H1 (cell line): ENCODE measurements at regions not wholly inside any gene's neighbourhood (a gene's known extent, or its start where the extent isn't known, plus 50 kb on each side); places are given as distances from the start of the nearest gene placed in this dataset.

ENCODE experiments used
- CTCF ChIA-PET: fragments of 300-600 bp; sonication (Branson Sonifier 250); formaldehyde crosslinking; loops from one replicate; lab custom pipeline; 2021; ENCODE audit not compliant: partially characterized antibody; lab: Charles Lee
- POLR2A ChIA-PET: fragments of 300-600 bp; sonication (Branson Sonifier 250); formaldehyde crosslinking; loops from one replicate; lab custom pipeline; 2021; ENCODE audit warnings: inconsistent platforms; ENCODE audit not compliant: partially characterized antibody; lab: Charles Lee
- DNase-seq, 2 experiments: peaks; one replicate each; pipeline versions ENCODE4 v3.0.0 to v3.0.0-alpha.2; 2010 to 2022; ENCODE audit warnings: low spot score in 2 of 2, low read depth in 1 of 2, mixed read lengths in 1 of 2
- FAIRE-seq: peaks from 2 replicates; lab custom pipeline; 2011; peaks lifted over from hg19 to GRCh38; lab: Jason Lieb, UNC
- H2AFZ ChIP-seq: 2 replicates; pipeline ENCODE4 v1.8.1; 2012; ENCODE audit warnings: low read length, inconsistent platforms
- H2AK5ac ChIP-seq: 2 replicates; pipeline ENCODE4 v1.6.1; 2013; ENCODE audit warnings: low read depth, low read length
- H2BK120ac ChIP-seq: replicated peaks from 2 replicates; pipeline ENCODE3; 2013; ENCODE audit warnings: low read depth, low read length, inconsistent platforms
- H2BK12ac ChIP-seq: 2 replicates; pipeline ENCODE4 v1.6.1; 2013; ENCODE audit warnings: low read depth, low read length
- H2BK15ac ChIP-seq: 2 replicates; pipeline ENCODE4 v1.6.1; 2013; ENCODE audit warnings: low read length
- H2BK20ac ChIP-seq: 2 replicates; pipeline ENCODE4 v1.6.1; 2013; ENCODE audit warnings: low read length
- H2BK5ac ChIP-seq: 2 replicates; pipeline ENCODE4 v1.6.1; 2013; ENCODE audit warnings: low read depth, low read length
- H3K14ac ChIP-seq: 2 replicates; pipeline ENCODE4 v1.6.1; 2013; ENCODE audit warnings: inconsistent platforms; ENCODE audit not compliant: insufficient read length
- H3K18ac ChIP-seq: 2 replicates; pipeline ENCODE4 v1.6.1; 2013; ENCODE audit warnings: low read length; ENCODE audit errors: extremely low read depth
- H3K23ac ChIP-seq: 2 replicates; pipeline ENCODE4 v1.6.1; 2013; ENCODE audit warnings: inconsistent platforms; ENCODE audit not compliant: insufficient read length
- H3K23me2 ChIP-seq: 2 replicates; pipeline ENCODE4 v1.6.1; 2013; ENCODE audit warnings: low read depth, low read length
- H3K27ac ChIP-seq: 2 replicates; pipeline ENCODE4 v1.6.1; 2011; ENCODE audit warnings: low read depth, low read length, inconsistent platforms
- H3K27me3 ChIP-seq, 4 experiments: replicated peaks in 1 of 4; 1 replicate in 1 of 4; 2 replicates in 3 of 4; pipeline versions ENCODE4 v1.6.1 to v1.8.1; 2011 to 2013; ENCODE audit warnings: low read length in 3 of 4, mild to moderate bottlenecking in 3 of 4, inconsistent platforms in 2 of 4, mixed read lengths in 2 of 4, moderate library complexity in 1 of 4; ENCODE audit not compliant: control insufficient read depth in 3 of 4, insufficient read depth in 3 of 4; ENCODE audit errors: extremely low read depth in 1 of 4
- H3K36me3 ChIP-seq, 4 experiments: 2 replicates each; pipeline versions ENCODE4 v1.6.1 to v1.8.1; 2011 to 2013; ENCODE audit warnings: mild to moderate bottlenecking in 4 of 4, low read length in 3 of 4, moderate library complexity in 2 of 4, control low read depth in 1 of 4, inconsistent platforms in 1 of 4; ENCODE audit not compliant: insufficient read depth in 4 of 4, control insufficient read depth in 2 of 4
- H3K4ac ChIP-seq: replicated peaks from 2 replicates; pipeline ENCODE3; 2013; ENCODE audit warnings: low read length, low read depth, mixed read lengths, inconsistent platforms; ENCODE audit not compliant: insufficient read length
- H3K4me1 ChIP-seq, 4 experiments: replicated peaks in 1 of 4; 1 replicate in 1 of 4; 2 replicates in 3 of 4; pipeline versions ENCODE4 v1.6.1 to v1.8.1; 2011 to 2013; ENCODE audit warnings: low read length in 3 of 4, inconsistent platforms in 2 of 4, mixed read lengths in 1 of 4; ENCODE audit not compliant: insufficient read depth in 4 of 4, control insufficient read depth in 3 of 4
- H3K4me2 ChIP-seq, 2 experiments: 2 replicates each; pipeline versions ENCODE4 v1.6.1 to v1.8.1; 2011 to 2013; ENCODE audit warnings: low read depth in 2 of 2, low read length in 2 of 2, control low read depth in 1 of 2, inconsistent platforms in 1 of 2, mild to moderate bottlenecking in 1 of 2; ENCODE audit not compliant: insufficient read depth in 1 of 2
- H3K4me3 ChIP-seq, 4 experiments: fragments of 200-600, 300-600 bp in 1 of 4; sonication (generic), shearing (Covaris generic), sonication (Bioruptor Twin) in 1 of 4; 2 replicates each; pipeline versions ENCODE4 v1.5.1 to v1.8.1; 2011 to 2016; ENCODE audit warnings: low read length in 4 of 4, low read depth in 3 of 4, control low read depth in 2 of 4, inconsistent platforms in 2 of 4, mild to moderate bottlenecking in 2 of 4, mixed read lengths in 1 of 4, moderate library complexity in 1 of 4; ENCODE audit not compliant: insufficient read depth in 2 of 4; ENCODE audit errors: extremely low read depth in 1 of 4
- H3K56ac ChIP-seq: replicated peaks from 2 replicates; pipeline ENCODE3; 2013; ENCODE audit warnings: low read depth, mild to moderate bottlenecking, mixed read lengths, low read length, inconsistent platforms; ENCODE audit not compliant: insufficient read length
- H3K79me1 ChIP-seq: 2 replicates; pipeline ENCODE4 v1.6.1; 2013; ENCODE audit warnings: low read depth, low read length, control low read depth
- H3K79me2 ChIP-seq, 2 experiments: 2 replicates each; pipeline versions ENCODE4 v1.6.1 to v1.8.1; 2012 to 2013; ENCODE audit warnings: low read length in 2 of 2, mild to moderate bottlenecking in 2 of 2, inconsistent platforms in 1 of 2; ENCODE audit not compliant: insufficient read depth in 2 of 2, control insufficient read depth in 1 of 2
- H3K9ac ChIP-seq, 4 experiments: replicated peaks in 1 of 4; 1 replicate in 1 of 4; 2 replicates in 3 of 4; pipeline versions ENCODE4 v1.6.1 to v1.8.1; 2011 to 2013; ENCODE audit warnings: low read depth in 3 of 4, low read length in 3 of 4, control low read depth in 2 of 4, mild to moderate bottlenecking in 2 of 4, moderate library complexity in 2 of 4, inconsistent platforms in 1 of 4; ENCODE audit errors: extremely low read depth in 1 of 4
- H3K9me3 ChIP-seq, 2 experiments: 2 replicates each; pipeline versions ENCODE4 v1.6.1 to v1.8.1; 2012 to 2013; ENCODE audit warnings: mild to moderate bottlenecking in 2 of 2, moderate library complexity in 2 of 2, control low read depth in 1 of 2, inconsistent platforms in 1 of 2, low read depth in 1 of 2, low read length in 1 of 2, mixed read lengths in 1 of 2; ENCODE audit not compliant: insufficient read depth in 2 of 2
- H4K20me1 ChIP-seq, 2 experiments: replicated peaks in 1 of 2; 2 replicates each; pipeline versions ENCODE3 to v1.8.1; 2011 to 2013; ENCODE audit warnings: inconsistent platforms in 2 of 2, low read length in 2 of 2, mild to moderate bottlenecking in 1 of 2; ENCODE audit not compliant: insufficient read depth in 2 of 2, control insufficient read depth in 1 of 2
- H4K5ac ChIP-seq: 2 replicates; pipeline ENCODE4 v1.6.1; 2013; ENCODE audit warnings: low read length, low read depth, mixed read lengths, inconsistent platforms; ENCODE audit not compliant: insufficient read length
- H4K8ac ChIP-seq: 2 replicates; pipeline ENCODE4 v1.8.0; 2013; ENCODE audit warnings: mild to moderate bottlenecking, moderate library complexity, low read length, inconsistent platforms; ENCODE audit not compliant: insufficient read depth; ENCODE audit errors: extremely low read depth
- H4K91ac ChIP-seq: replicated peaks from 2 replicates; pipeline ENCODE3; 2013; ENCODE audit warnings: low read length, mixed read lengths, inconsistent platforms; ENCODE audit not compliant: insufficient read length
- BRCA1 ChIP-seq: IDR thresholded peaks from 2 replicates; pipeline ENCODE4 v1.6.1; 2012; ENCODE audit warnings: low read depth, low read length, improper control_type of control experiment
- EZH2 ChIP-seq: fragments of 200-600 bp; sonication (generic); IDR thresholded peaks from 2 replicates; pipeline ENCODE4 v1.7.1; 2012; ENCODE audit warnings: low read depth, mild to moderate bottlenecking, moderate library complexity, low read length, inconsistent platforms; ENCODE audit not compliant: severe bottlenecking
- KDM1A ChIP-seq: fragments of 200-600, 300-600 bp; sonication (generic); IDR thresholded peaks from 2 replicates; pipeline ENCODE4 v1.7.1; 2016; ENCODE audit warnings: mild to moderate bottlenecking, low read length, borderline replicate concordance
- POLR2AphosphoS5 ChIP-seq: IDR thresholded peaks from 2 replicates; pipeline ENCODE4 v1.6.1; 2011; ENCODE audit warnings: low read depth, low read length
- RAD21 ChIP-seq, 2 experiments: IDR thresholded peaks in 1 of 2; conservative IDR thresholded peaks in 1 of 2; 2 replicates each; pipeline ENCODE4 v1.6.1; 2011; ENCODE audit warnings: low read depth in 2 of 2, low read length in 2 of 2, improper control_type of control experiment in 1 of 2, inconsistent platforms in 1 of 2, mild to moderate bottlenecking in 1 of 2, moderate library complexity in 1 of 2
- RXRA ChIP-seq: IDR thresholded peaks from 2 replicates; pipeline ENCODE4 v1.6.1; 2011; ENCODE audit warnings: low read depth, mild to moderate bottlenecking, low read length, moderate library complexity; ENCODE audit not compliant: insufficient read depth
- SIN3A ChIP-seq, 2 experiments: IDR thresholded peaks in 1 of 2; conservative IDR thresholded peaks in 1 of 2; 2 replicates each; pipeline ENCODE4 v1.6.1; 2011 to 2012; ENCODE audit warnings: low read length in 2 of 2, improper control_type of control experiment in 1 of 2, low read depth in 1 of 2, mild to moderate bottlenecking in 1 of 2
- TCF12 ChIP-seq: IDR thresholded peaks from 2 replicates; pipeline ENCODE4 v1.6.1; 2011; ENCODE audit warnings: low read depth, mild to moderate bottlenecking, low read length
- WGBS, 2 experiments: shearing (Covaris generic) in 1 of 2; methylation state at CpG; one replicate each; pipeline versions ENCODE4 v1.1.6 to v1.1.7; 2013 to 2015; ENCODE audit warnings: low lambda C conversion rate in 2 of 2, mixed read lengths in 2 of 2, inconsistent platforms in 1 of 2, low coverage in 1 of 2, missing lambda C conversion rate in 1 of 2; ENCODE audit not compliant: insufficient replicate concordance in 2 of 2, insufficient coverage in 1 of 2, insufficient read length in 1 of 2; ENCODE audit errors: extremely low coverage in 1 of 2, missing lambda C conversion rate in 1 of 2; 5-methylcytosine and 5-hydroxymethylcytosine counted together

DNA sequence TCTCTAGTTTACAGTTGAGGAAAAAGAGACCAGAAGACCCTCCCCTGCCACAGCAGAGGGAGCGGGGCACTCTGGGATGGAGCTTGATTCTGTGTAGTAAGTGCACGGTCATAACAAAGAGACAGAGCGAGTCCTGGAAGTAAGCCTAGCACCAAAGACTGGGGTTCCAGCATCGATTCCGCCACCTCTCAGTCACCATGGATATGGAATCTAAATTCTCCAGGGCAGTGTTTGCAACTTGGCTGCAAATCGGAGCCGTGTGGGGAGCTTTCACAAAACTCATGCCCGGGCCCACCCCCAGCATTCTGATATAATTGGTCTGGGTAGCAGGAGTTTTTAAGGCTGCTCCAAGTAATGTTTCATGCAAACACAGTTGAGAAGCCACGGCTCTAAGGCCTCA is 129.5 kb upstream of the OPCML start:
- H3K4me3 ChIP-seq = no peak overlapping the region
- 88% methylated on average over 9 of the region's 9 CpGs; no CpG with 5 or more reads in 1 of the 2 experiments for WGBS, 2 experiments
- H3K79me1 ChIP-seq = no peaks in the 10 kb centered on the region
- no peak overlapping the region for H3K27ac ChIP-seq
- no peaks in the 10 kb centered on the region for H3K27me3 ChIP-seq
- H4K91ac ChIP-seq = no peak overlapping the region
- CTCF ChIA-PET = interaction anchor here (0.8 to 1.2 kb wide), 4 partner anchors 20 to 580 kb away, joined by 3 to 4 read pairs (median 3); no protein-coding TSS in a partner anchor
- H3K18ac ChIP-seq = no peak overlapping the region
- H2BK5ac ChIP-seq = no peak overlapping the region
- H4K20me1 ChIP-seq = no peaks in the 10 kb centered on the region
- H2AK5ac ChIP-seq = no peak overlapping the region
- peaks cover 10 to 20% (median 11%) of the 10 kb centered on the region in 4 experiments for H3K4me1 ChIP-seq
- no peak overlapping the region for H3K14ac ChIP-seq
- H2BK20ac ChIP-seq = no peak overlapping the region
- TF ChIP-seq BRCA1 = no peak
- TF ChIP-seq RXRA = no peak
- no peak for TF ChIP-seq SIN3A (conservative IDR thresholded peaks at IDR 0.05 in 1 of 2, IDR thresholded peaks at IDR 0.05 in 1 of 2; ENCODE audit: low read depth in 1 of 2, low read length in 2 of 2)
- TF ChIP-seq TCF12 = no peak
- TF ChIP-seq RAD21 (IDR thresholded peaks at IDR 0.05 in 1 of 2, conservative IDR thresholded peaks at IDR 0.05 in 1 of 2; ENCODE audit: low read depth in 2 of 2, low read length in 2 of 2) = no peak
- no peak for TF ChIP-seq EZH2
- TF ChIP-seq KDM1A = no peak
- no peak for TF ChIP-seq POLR2AphosphoS5
- no peak overlapping the region for H3K9ac ChIP-seq
- POLR2A ChIA-PET = no interaction called here
- no peak overlapping the region for H2BK12ac ChIP-seq
- H3K56ac ChIP-seq = no peak overlapping the region
- H2BK120ac ChIP-seq = no peak overlapping the region
- FAIRE-seq (no peak), DNase-seq (no peak)
- H3K9me3 ChIP-seq = no peaks in the 10 kb centered on the region
- H3K4ac ChIP-seq = no peak overlapping the region
- H2AFZ ChIP-seq = no peak overlapping the region
- H2BK15ac ChIP-seq = no peak overlapping the region
- H3K23me2 ChIP-seq = peaks cover 3% of the 10 kb centered on the region; the same call in 1 of the 2 replicates
- H3K36me3 ChIP-seq = no peaks in the 10 kb centered on the region
- no peak overlapping the region for H3K4me2 ChIP-seq
- H4K8ac ChIP-seq = no peak overlapping the region
- H4K5ac ChIP-seq = no peak overlapping the region
- no peak overlapping the region for H3K23ac ChIP-seq
- H3K79me2 ChIP-seq = no peaks in the 10 kb centered on the region
